ENCODE measurements at regions not wholly inside any gene's neighbourhood (a gene's known extent, or its start where the extent isn't known, plus 50 kb on each side); places are given as distances from the start of the nearest gene placed in this dataset.

- no peak overlapping the region for H3K9ac ChIP-seq (ENCODE audit: control insufficient read depth, insufficient read depth, low read length)
- SMC1A ChIA-PET (ENCODE audit: uncharacterized antibody, unreplicated experiment) = interaction anchor here (0.6 kb wide), 1 partner anchor 479 kb away, joined by 3 read pairs; no protein-coding TSS in a partner anchor
- in situ Hi-C loops (cut with MboI) = no loop called here
- FAIRE-seq (no peak), DNase-seq (ENCODE audit: low read depth, low spot score) (no peak), ATAC-seq (no peak)
- no peak for TF ChIP-seq RAD51 (IDR thresholded peaks at IDR 0.05)
- TF ChIP-seq SUPT20H (IDR thresholded peaks at IDR 0.05; ENCODE audit: borderline replicate concordance, control insufficient read depth, low read depth, low read length) = no peak
- TF ChIP-seq, protein P1, sequence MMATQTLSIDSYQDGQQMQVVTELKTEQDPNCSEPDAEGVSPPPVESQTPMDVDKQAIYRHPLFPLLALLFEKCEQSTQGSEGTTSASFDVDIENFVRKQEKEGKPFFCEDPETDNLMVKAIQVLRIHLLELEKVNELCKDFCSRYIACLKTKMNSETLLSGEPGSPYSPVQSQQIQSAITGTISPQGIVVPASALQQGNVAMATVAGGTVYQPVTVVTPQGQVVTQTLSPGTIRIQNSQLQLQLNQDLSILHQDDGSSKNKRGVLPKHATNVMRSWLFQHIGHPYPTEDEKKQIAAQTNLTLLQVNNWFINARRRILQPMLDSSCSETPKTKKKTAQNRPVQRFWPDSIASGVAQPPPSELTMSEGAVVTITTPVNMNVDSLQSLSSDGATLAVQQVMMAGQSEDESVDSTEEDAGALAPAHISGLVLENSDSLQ (IDR thresholded peaks at IDR 0.05) = no peak
- no peak for TF ChIP-seq EZH2 (IDR thresholded peaks at IDR 0.05; ENCODE audit: borderline replicate concordance, control insufficient read depth, low read depth, low read length)
- TF ChIP-seq, protein P2, sequence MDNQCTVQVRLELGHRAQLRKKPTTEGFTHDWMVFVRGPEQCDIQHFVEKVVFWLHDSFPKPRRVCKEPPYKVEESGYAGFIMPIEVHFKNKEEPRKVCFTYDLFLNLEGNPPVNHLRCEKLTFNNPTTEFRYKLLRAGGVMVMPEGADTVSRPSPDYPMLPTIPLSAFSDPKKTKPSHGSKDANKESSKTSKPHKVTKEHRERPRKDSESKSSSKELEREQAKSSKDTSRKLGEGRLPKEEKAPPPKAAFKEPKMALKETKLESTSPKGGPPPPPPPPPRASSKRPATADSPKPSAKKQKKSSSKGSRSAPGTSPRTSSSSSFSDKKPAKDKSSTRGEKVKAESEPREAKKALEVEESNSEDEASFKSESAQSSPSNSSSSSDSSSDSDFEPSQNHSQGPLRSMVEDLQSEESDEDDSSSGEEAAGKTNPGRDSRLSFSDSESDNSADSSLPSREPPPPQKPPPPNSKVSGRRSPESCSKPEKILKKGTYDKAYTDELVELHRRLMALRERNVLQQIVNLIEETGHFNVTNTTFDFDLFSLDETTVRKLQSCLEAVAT (IDR thresholded peaks at IDR 0.05) = no peak
- TF ChIP-seq, protein P3, sequence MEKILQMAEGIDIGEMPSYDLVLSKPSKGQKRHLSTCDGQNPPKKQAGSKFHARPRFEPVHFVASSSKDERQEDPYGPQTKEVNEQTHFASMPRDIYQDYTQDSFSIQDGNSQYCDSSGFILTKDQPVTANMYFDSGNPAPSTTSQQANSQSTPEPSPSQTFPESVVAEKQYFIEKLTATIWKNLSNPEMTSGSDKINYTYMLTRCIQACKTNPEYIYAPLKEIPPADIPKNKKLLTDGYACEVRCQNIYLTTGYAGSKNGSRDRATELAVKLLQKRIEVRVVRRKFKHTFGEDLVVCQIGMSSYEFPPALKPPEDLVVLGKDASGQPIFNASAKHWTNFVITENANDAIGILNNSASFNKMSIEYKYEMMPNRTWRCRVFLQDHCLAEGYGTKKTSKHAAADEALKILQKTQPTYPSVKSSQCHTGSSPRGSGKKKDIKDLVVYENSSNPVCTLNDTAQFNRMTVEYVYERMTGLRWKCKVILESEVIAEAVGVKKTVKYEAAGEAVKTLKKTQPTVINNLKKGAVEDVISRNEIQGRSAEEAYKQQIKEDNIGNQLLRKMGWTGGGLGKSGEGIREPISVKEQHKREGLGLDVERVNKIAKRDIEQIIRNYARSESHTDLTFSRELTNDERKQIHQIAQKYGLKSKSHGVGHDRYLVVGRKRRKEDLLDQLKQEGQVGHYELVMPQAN (conservative IDR thresholded peaks at IDR 0.05) = no peak
- no peak for TF ChIP-seq EED (IDR thresholded peaks at IDR 0.05; ENCODE audit: low read depth)
- no peak for TF ChIP-seq RB1 (IDR thresholded peaks at IDR 0.05; ENCODE audit: borderline replicate concordance)
- TF ChIP-seq SMARCA5 (IDR thresholded peaks at IDR 0.05) = no peak
- TF ChIP-seq, protein P4, sequence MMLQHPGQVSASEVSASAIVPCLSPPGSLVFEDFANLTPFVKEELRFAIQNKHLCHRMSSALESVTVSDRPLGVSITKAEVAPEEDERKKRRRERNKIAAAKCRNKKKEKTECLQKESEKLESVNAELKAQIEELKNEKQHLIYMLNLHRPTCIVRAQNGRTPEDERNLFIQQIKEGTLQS (IDR thresholded peaks at IDR 0.05; ENCODE audit: borderline replicate concordance, extremely low read depth, low read depth, low read length) = no peak
- no peak for TF ChIP-seq SPI1 (IDR thresholded peaks at IDR 0.05; ENCODE audit: borderline replicate concordance, insufficient read depth, low read depth, low read length)
- no peak for TF ChIP-seq IKZF2 (IDR thresholded peaks at IDR 0.05)
- TF ChIP-seq E4F1 (IDR thresholded peaks at IDR 0.05; ENCODE audit: borderline replicate concordance, partially characterized antibody) = no peak
- no peak for TF ChIP-seq SMC3 (IDR thresholded peaks at IDR 0.05; ENCODE audit: borderline replicate concordance, low read length)
- no peak for TF ChIP-seq NFXL1 (IDR thresholded peaks at IDR 0.05; ENCODE audit: borderline replicate concordance)
- no peak for TF ChIP-seq SIX5 (IDR thresholded peaks at IDR 0.05; ENCODE audit: low read depth, low read length, severe bottlenecking)
- no peaks in the 10 kb centered on the region for H3K79me2 ChIP-seq (ENCODE audit: control insufficient read depth, insufficient read depth, low read length)
- no peak overlapping the region for H2AFZ ChIP-seq (ENCODE audit: control insufficient read depth, low read depth, low read length)
- POLR2A ChIA-PET = no interaction called here
- CTCF ChIA-PET = no interaction called here
- no peaks in the 10 kb centered on the region for H3K9me3 ChIP-seq (replicated peaks; ENCODE audit: control insufficient read depth, insufficient read depth, low read length)
- no peaks in the 10 kb centered on the region for H3K27me3 ChIP-seq (replicated peaks in 1 of 2; ENCODE audit: control insufficient read depth in 2 of 2, insufficient read depth in 2 of 2, low read length in 1 of 2)
- RAD21 ChIA-PET (ENCODE audit: unreplicated experiment) = no interaction called here
- H3K36me3 ChIP-seq (ENCODE audit: control insufficient read depth in 2 of 2, insufficient read depth in 2 of 2, low read length in 1 of 2) = no peaks in the 10 kb centered on the region
- WGBS (ENCODE audit: insufficient coverage, insufficient replicate concordance, low lambda C conversion rate, missing lambda C conversion rate) = 55% methylated on average over 2 of the region's 3 CpGs
- H3K4me2 ChIP-seq (ENCODE audit: control insufficient read depth, insufficient read depth) = no peak overlapping the region
- no peak overlapping the region for H3K27ac ChIP-seq (ENCODE audit: control insufficient read depth, insufficient read depth)
- no peak overlapping the region for H3K4me3 ChIP-seq
- no TSS peak for BruUV-seq (replicated peaks)
- intact Hi-C loops (cut with micrococcal nuclease; ENCODE audit: unreplicated experiment) = no loop called here
- no peaks in the 10 kb centered on the region for H3K4me1 ChIP-seq (ENCODE audit: control insufficient read depth, insufficient read depth, low read length)
- H4K20me1 ChIP-seq (ENCODE audit: control insufficient read depth, insufficient read depth) = no peaks in the 10 kb centered on the region
These were observed 111.4 kb upstream of the JCAD start for GRCh38 chr10:30170814-30171213.

Data from GM12878 (cell line).